Endothelial cell of umbilical vein (primary cell): ENCODE measurements at regions not wholly inside any gene's neighbourhood (a gene's known extent, or its start where the extent isn't known, plus 50 kb on each side); places are given as distances from the start of the nearest gene placed in this dataset.

Experiments used
- EZH2 ChIP-seq: IDR thresholded peaks from 2 replicates; pipeline ENCODE4 v1.6.1; 2012; ENCODE audit warnings: borderline replicate concordance, low read depth, mild to moderate bottlenecking, moderate library complexity, low read length, inconsistent platforms; ENCODE audit not compliant: severe bottlenecking
- POLR2A ChIP-seq: IDR thresholded peaks from 2 replicates; pipeline ENCODE4 v1.6.1; 2012; ENCODE audit warnings: low read depth, mild to moderate bottlenecking, control low read depth, low read length
- POLR2AphosphoS5 ChIP-seq: IDR thresholded peaks from 2 replicates; pipeline ENCODE4 v1.6.1; 2012; ENCODE audit warnings: low read depth, mild to moderate bottlenecking, control low read depth, low read length, moderate library complexity; ENCODE audit not compliant: insufficient read depth
- TF ChIP-seq, protein P1 (sequence below), 2 donors: IDR thresholded peaks; 1 replicate in 1 of 2; 2 replicates in 1 of 2; pipeline ENCODE4 v1.5.1; 2011; ENCODE audit warnings: low read length in 2 of 2, mild to moderate bottlenecking in 2 of 2, moderate library complexity in 2 of 2, control low read depth in 1 of 2, inconsistent platforms in 1 of 2, low read depth in 1 of 2; ENCODE audit not compliant: insufficient read depth in 1 of 2; ENCODE audit errors: extremely low read depth in 1 of 2

DNA sequence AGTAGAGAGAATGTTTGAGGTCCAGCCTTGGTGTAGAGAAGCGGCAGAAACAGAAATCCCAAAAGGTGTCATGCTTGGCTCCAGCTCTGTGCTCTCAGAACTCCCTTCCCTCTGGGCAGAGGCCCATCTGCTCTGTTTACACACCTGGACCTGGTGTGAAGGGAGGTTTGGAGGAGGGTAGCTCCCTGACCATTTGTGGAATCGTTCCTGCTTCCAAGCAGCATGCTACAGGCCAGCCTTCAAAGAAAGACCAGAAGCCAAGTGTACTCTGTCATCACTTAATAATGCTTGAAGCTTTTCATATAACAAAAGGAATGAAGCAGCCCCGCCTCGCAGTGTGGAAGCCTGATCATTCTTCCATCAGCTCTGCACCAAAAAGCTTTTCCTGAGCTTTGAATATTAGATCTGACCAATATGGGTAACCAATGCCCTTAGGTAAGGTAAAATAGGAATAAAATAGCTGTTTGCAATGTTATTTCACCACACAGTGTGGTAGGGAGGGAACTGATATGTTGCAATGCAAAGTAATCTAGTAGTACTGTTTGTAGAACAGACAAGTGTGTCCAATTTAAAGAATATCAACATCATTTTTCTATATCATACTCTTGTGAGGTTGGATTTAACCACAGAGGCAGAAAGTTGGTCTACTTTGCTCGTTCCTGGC lies 63.3 kb downstream of the ZIC5 start:
- TF ChIP-seq, protein P1, sequence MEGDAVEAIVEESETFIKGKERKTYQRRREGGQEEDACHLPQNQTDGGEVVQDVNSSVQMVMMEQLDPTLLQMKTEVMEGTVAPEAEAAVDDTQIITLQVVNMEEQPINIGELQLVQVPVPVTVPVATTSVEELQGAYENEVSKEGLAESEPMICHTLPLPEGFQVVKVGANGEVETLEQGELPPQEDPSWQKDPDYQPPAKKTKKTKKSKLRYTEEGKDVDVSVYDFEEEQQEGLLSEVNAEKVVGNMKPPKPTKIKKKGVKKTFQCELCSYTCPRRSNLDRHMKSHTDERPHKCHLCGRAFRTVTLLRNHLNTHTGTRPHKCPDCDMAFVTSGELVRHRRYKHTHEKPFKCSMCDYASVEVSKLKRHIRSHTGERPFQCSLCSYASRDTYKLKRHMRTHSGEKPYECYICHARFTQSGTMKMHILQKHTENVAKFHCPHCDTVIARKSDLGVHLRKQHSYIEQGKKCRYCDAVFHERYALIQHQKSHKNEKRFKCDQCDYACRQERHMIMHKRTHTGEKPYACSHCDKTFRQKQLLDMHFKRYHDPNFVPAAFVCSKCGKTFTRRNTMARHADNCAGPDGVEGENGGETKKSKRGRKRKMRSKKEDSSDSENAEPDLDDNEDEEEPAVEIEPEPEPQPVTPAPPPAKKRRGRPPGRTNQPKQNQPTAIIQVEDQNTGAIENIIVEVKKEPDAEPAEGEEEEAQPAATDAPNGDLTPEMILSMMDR (IDR thresholded peaks at IDR 0.05; ENCODE audit: extremely low read depth in 1 of 2, insufficient read depth in 1 of 2, low read depth in 1 of 2, low read length in 2 of 2) = no peak
- no peak for TF ChIP-seq EZH2
- TF ChIP-seq POLR2A = no peak
- no peak for TF ChIP-seq POLR2AphosphoS5
